ENCODE measurements at regions not wholly inside any gene's neighbourhood (a gene's known extent, or its start where the extent isn't known, plus 50 kb on each side); places are given as distances from the start of the nearest gene placed in this dataset.

DNA sequence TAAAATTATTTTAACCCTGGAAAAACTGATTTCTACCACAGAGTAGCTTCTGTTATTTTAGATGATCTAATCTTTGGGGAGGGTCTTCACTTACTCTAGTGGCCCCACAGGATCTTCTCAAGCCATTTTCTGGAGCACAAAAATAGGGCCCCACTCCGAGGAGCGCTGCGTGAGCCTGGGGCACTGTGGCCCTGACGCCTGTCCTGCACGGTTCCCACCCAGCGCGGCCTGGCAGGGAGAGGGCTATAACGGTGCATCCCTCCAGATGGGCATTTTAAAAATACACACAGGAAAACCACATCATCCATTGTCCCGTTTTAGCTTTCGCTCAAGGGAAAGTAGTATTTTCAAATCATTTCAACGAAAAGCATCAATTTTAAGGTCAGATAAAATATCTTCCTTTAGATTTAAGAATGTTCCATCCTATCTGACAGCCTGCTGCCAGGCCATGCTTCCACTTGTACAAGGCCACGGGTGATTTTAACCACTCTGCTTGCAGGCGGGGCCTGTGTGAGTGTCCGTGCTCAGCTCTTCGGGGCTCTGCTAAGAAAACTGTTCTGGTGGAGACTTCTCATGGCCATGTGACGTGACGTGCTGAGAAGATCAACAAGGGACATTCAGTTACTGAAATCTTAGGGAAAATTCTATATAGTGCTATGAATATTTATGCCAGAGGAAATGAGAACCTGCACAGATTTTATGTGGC, 683.8 kb upstream of the SGCG start:
- H3K27ac Mint-ChIP-seq, result no peak overlapping the region
- H3K4me3 Mint-ChIP-seq, result no peak overlapping the region
- Histone ChIP-seq H3K36me3 (ENCODE audit: insufficient read depth, low read length) (no peaks in the 10 kb centered on the region), H3K27me3 (ENCODE audit: insufficient read depth, low read length) (no peaks in the 10 kb centered on the region), H3K4me1 (ENCODE audit: insufficient read depth, low read length) (no peaks in the 10 kb centered on the region), H3K4me3 (ENCODE audit: low read length in 2 of 2) (no peak overlapping the region), H3K9me3 (ENCODE audit: control insufficient read depth in 1 of 2, low read length in 2 of 2) (no peaks in the 10 kb centered on the region), H3K27ac (ENCODE audit: low read depth, low read length) (no peak overlapping the region)
- H3K4me1 Mint-ChIP-seq, result no peaks in the 10 kb centered on the region
- ChIA-PET POLR2A (ENCODE audit: partially characterized antibody) (no interaction called here), CTCF (ENCODE audit: partially characterized antibody) (no interaction called here)
- DNase-seq, result no peak
- H3K36me3 Mint-ChIP-seq, result no peaks in the 10 kb centered on the region
- H3K9me3 Mint-ChIP-seq, result peaks cover 0 to 5% (median under 1%) of the 10 kb centered on the region in 8 donors
- intact Hi-C loops (cut with micrococcal nuclease), result no loop called here
- H3K27me3 Mint-ChIP-seq, result peaks cover 0 to 4% of the 10 kb centered on the region in 2 donors

DNA sequence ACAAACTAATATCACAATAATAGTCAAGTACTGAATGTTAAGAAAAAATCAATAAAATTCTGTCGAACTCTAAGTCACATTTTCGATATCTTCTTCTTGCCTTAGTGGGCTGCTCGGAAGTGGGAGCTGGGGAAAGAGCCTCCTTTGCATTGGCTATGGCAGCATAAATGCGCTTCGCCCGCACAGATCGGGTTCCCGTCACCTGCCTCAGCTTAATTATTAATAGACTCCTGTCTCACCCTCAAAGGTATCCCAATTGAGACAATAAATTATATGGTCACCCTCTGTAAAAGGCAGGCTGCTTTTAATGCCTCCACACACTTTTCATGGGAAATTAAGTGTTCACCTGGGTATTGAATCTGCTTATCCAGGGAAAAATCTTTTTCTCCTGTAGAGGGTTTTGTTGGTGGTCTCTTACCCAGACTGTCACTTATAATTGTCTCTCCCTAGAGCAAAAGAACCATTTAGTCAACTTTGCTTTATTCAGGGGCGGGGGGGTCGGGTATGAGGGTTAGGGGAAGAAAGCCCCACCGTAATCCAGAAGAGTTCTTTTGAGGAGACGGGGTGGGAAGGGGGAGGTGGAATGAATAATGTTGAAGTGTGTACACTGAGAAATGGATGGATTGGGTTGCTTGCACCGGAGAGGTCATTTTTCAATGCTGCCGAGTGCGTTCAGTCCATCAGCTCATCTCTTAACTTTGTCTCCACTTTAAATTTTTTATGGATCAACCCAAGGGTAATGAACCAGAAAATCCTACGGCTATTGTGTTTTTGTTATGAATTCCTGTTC, 682.6 kb upstream of the SGCG start:
- ChIA-PET CTCF (ENCODE audit: partially characterized antibody) (no interaction called here), POLR2A (ENCODE audit: partially characterized antibody) (interaction anchor here (0.6 kb wide), 1 partner anchor 162 kb away, joined by 3 read pairs; no protein-coding TSS in a partner anchor)
- H3K9me3 Mint-ChIP-seq, result peaks cover 0 to 3% (median under 1%) of the 10 kb centered on the region in 8 donors
- Histone ChIP-seq H3K4me1 (ENCODE audit: insufficient read depth, low read length) (no peaks in the 10 kb centered on the region), H3K9me3 (ENCODE audit: control insufficient read depth in 1 of 2, low read length in 2 of 2) (no peaks in the 10 kb centered on the region), H3K4me3 (ENCODE audit: low read length in 2 of 2) (no peak overlapping the region), H3K27ac (ENCODE audit: low read depth, low read length) (no peak overlapping the region), H3K36me3 (ENCODE audit: insufficient read depth, low read length) (no peaks in the 10 kb centered on the region), H3K27me3 (ENCODE audit: insufficient read depth, low read length) (no peaks in the 10 kb centered on the region)
- H3K27me3 Mint-ChIP-seq, result peaks cover 2 to 6% of the 10 kb centered on the region in 2 donors
- H3K4me1 Mint-ChIP-seq, result no peaks in the 10 kb centered on the region
- no peak for DNase-seq
- intact Hi-C loops (cut with micrococcal nuclease), result no loop called here
- H3K27ac Mint-ChIP-seq, result no peak overlapping the region
- no peaks in the 10 kb centered on the region for H3K36me3 Mint-ChIP-seq
- H3K4me3 Mint-ChIP-seq, result no peak overlapping the region

DNA sequence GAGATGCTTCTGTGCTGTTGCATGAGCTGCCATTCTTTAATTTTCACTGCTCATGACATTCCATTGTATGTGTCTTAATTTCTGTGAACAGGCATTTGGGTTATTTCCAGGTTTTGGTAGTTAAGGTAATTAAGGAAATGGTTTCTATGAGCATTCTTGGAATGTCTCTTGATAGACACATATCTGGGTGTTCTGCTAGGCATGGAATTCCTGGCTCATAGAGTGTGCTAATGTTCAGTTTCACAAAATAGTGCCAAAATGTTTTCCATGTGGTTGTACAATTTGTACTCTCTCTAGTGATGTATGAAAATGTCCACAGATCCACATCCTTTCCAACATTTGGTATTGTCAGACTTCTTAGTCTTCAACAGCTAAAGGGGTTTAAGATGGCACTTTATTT, 680.9 kb upstream of the SGCG start:
- H3K27ac ChIP-seq (ENCODE audit: low read depth, low read length), result no peak overlapping the region
- H3K27me3 ChIP-seq (ENCODE audit: insufficient read depth, low read length), result no peaks in the 10 kb centered on the region
- ChIA-PET CTCF (ENCODE audit: partially characterized antibody) (no interaction called here), POLR2A (ENCODE audit: partially characterized antibody) (no interaction called here)
- DNase-seq, result no peak
- H3K36me3 ChIP-seq (ENCODE audit: insufficient read depth, low read length), result no peaks in the 10 kb centered on the region
- peaks cover 0 to 3% (median 0%) of the 10 kb centered on the region in 8 donors for H3K9me3 Mint-ChIP-seq
- peaks cover 2 to 3% of the 10 kb centered on the region in 2 donors for H3K27me3 Mint-ChIP-seq
- H3K4me3 ChIP-seq (ENCODE audit: low read length in 2 of 2), result no peak overlapping the region
- H3K36me3 Mint-ChIP-seq, result no peaks in the 10 kb centered on the region
- H3K4me3 Mint-ChIP-seq, result no peak overlapping the region
- H3K9me3 ChIP-seq (ENCODE audit: control insufficient read depth in 1 of 2, low read length in 2 of 2), result no peaks in the 10 kb centered on the region
- intact Hi-C loops (cut with micrococcal nuclease), result no loop called here
- H3K4me1 ChIP-seq (ENCODE audit: insufficient read depth, low read length), result no peaks in the 10 kb centered on the region
- no peak overlapping the region for H3K27ac Mint-ChIP-seq
- H3K4me1 Mint-ChIP-seq, result no peaks in the 10 kb centered on the region

DNA sequence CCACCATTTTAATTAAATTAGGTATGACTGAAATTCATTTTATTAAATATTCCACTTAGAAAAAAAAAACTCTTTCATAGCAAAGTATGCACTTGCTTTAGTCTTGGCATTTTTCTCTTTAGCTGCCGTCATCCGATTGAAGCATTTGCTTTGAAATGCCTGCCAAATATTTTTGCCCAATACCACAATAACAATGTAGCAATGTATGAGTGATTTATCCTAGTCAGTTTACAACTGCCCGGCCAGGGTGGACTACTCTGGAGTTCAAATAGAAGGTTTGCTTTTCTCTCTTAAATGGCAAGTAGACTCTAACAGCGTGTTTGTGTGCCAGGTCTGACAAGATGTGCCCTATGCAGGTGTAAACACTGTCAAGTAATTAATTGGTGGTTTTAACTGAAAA, 675.3 kb upstream of the SGCG start:
- Mint-ChIP-seq H3K9me3 (peaks cover 0 to 5% (median 0%) of the 10 kb centered on the region in 8 donors), H3K36me3 (no peaks in the 10 kb centered on the region), H3K27ac (no peak overlapping the region), H3K27me3 (peaks cover 2% of the 10 kb centered on the region in 2 donors), H3K4me3 (no peak overlapping the region), H3K4me1 (no peaks in the 10 kb centered on the region)
- no peak overlapping the region for H3K27ac ChIP-seq (ENCODE audit: low read depth, low read length)
- intact Hi-C loops (cut with micrococcal nuclease), result no loop called here
- POLR2A ChIA-PET (ENCODE audit: partially characterized antibody), result no interaction called here
- no peak overlapping the region for H3K4me3 ChIP-seq (ENCODE audit: low read length in 2 of 2)
- no peaks in the 10 kb centered on the region for H3K9me3 ChIP-seq (ENCODE audit: control insufficient read depth in 1 of 2, low read length in 2 of 2)
- DNase-seq, result no peak
- no peaks in the 10 kb centered on the region for H3K27me3 ChIP-seq (ENCODE audit: insufficient read depth, low read length)
- H3K4me1 ChIP-seq (ENCODE audit: insufficient read depth, low read length), result no peaks in the 10 kb centered on the region
- CTCF ChIA-PET (ENCODE audit: partially characterized antibody), result no interaction called here
- H3K36me3 ChIP-seq (ENCODE audit: insufficient read depth, low read length), result no peaks in the 10 kb centered on the region

DNA sequence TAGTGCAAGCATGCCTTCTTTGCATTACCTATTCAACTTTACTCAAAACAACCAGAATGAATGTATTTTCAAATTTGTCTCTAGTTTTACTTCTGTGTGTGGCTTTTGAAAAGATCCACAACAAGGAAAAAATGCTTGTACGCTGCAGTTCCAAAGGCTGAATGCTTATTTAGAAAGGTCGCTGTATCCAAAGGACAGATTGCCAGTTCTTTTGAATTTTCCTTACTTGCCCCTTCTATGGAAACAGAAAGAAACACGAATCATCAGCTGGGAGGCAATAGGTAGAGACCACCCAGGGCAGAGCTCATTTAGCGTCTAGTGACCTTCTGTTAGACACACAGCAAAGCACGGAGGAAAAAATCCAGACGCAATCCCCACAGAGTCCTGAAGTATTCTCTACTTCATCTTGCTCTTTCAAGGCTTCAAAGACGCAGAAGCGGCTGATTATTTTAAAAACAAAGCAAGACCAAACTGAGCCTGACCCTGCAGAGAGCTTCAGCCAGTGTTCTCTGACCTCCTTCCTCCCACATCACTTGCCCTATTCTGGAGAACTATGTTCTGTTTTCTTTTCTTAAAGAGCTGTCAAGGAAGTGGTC, 674.6 kb upstream of the SGCG start:
- Mint-ChIP-seq H3K36me3 (no peaks in the 10 kb centered on the region), H3K4me1 (no peaks in the 10 kb centered on the region), H3K9me3 (peaks cover 0 to 5% (median 0%) of the 10 kb centered on the region in 8 donors), H3K27me3 (peaks cover 2% of the 10 kb centered on the region in 2 donors), H3K27ac (no peak overlapping the region), H3K4me3 (no peak overlapping the region)
- no peak for DNase-seq
- H3K4me3 ChIP-seq (ENCODE audit: low read length in 2 of 2), result no peak overlapping the region
- H3K4me1 ChIP-seq (ENCODE audit: insufficient read depth, low read length), result no peaks in the 10 kb centered on the region
- H3K36me3 ChIP-seq (ENCODE audit: insufficient read depth, low read length), result no peaks in the 10 kb centered on the region
- ChIA-PET CTCF (ENCODE audit: partially characterized antibody) (no interaction called here), POLR2A (ENCODE audit: partially characterized antibody) (no interaction called here)
- H3K9me3 ChIP-seq (ENCODE audit: control insufficient read depth in 1 of 2, low read length in 2 of 2), result no peaks in the 10 kb centered on the region
- H3K27me3 ChIP-seq (ENCODE audit: insufficient read depth, low read length), result no peaks in the 10 kb centered on the region
- intact Hi-C loops (cut with micrococcal nuclease), result no loop called here
- no peak overlapping the region for H3K27ac ChIP-seq (ENCODE audit: low read depth, low read length)

DNA sequence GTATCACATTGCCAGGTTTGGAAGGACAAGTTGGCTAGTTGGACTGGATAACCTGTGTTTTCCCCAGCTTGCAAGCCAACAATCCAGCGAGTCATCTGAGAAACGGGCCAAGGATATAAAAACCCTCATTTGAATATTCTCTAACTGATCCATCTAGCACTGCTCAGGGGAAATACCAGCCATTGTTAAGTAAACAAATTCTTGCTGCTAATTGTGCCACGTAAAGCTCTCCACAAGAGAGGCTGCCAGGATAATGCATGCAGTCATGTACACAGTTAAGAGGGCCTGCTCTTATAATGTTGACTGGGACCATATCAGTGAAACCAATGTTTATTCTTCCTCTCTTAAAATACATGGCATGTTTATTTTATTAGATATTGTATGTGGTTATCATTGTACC, 663.2 kb upstream of the SGCG start:
- H3K36me3 Mint-ChIP-seq, result no peaks in the 10 kb centered on the region
- DNase-seq, result no peak

DNA sequence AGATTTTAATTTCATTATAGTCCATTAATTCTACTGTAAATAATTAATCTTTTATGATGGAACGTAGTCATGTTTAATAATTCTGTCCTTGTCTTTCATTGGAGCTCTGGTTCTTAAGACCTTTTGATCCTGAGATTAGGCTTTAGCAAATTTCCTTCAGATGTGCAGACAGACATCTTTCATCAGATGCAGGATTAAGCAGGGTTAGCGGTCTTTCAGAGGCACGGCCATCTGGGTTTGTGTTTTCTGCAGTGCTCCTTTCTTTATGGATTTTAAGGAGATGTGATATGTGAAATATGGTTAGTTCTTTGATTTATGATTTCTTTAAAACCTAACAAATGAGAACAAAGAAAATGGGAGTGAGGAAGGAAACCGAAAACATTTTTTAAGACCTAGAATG, 643.9 kb upstream of the SGCG start:
- ChIA-PET CTCF (ENCODE audit: partially characterized antibody) (no interaction called here), POLR2A (ENCODE audit: partially characterized antibody) (no interaction called here)

More for the DNA sequence above, 663.2 kb upstream of the SGCG start:
- no peak overlapping the region for H3K27ac ChIP-seq (ENCODE audit: low read depth, low read length)
- no peak overlapping the region for H3K4me3 ChIP-seq (ENCODE audit: low read length in 2 of 2)
- Mint-ChIP-seq H3K27me3 (peaks cover 0 to 2% of the 10 kb centered on the region in 2 donors), H3K9me3 (peaks cover 3 to 17% (median 7%) of the 10 kb centered on the region in 8 donors), H3K4me1 (no peaks in the 10 kb centered on the region), H3K4me3 (no peak overlapping the region), H3K27ac (no peak overlapping the region)
- ChIA-PET POLR2A (ENCODE audit: partially characterized antibody) (no interaction called here), CTCF (ENCODE audit: partially characterized antibody) (no interaction called here)
- H3K36me3 ChIP-seq (ENCODE audit: insufficient read depth, low read length), result no peaks in the 10 kb centered on the region
- H3K9me3 ChIP-seq (ENCODE audit: control insufficient read depth in 1 of 2, low read length in 2 of 2), result no peaks in the 10 kb centered on the region
- intact Hi-C loops (cut with micrococcal nuclease), result no loop called here
- no peaks in the 10 kb centered on the region for H3K27me3 ChIP-seq (ENCODE audit: insufficient read depth, low read length)
- H3K4me1 ChIP-seq (ENCODE audit: insufficient read depth, low read length), result no peaks in the 10 kb centered on the region

More for the DNA sequence above, 643.9 kb upstream of the SGCG start:
- H3K4me3 Mint-ChIP-seq, result no peak overlapping the region
- no peak overlapping the region for H3K4me3 ChIP-seq (ENCODE audit: low read length in 2 of 2)
- H3K27me3 Mint-ChIP-seq, result no peaks in the 10 kb centered on the region
- no peaks in the 10 kb centered on the region for H3K9me3 ChIP-seq (ENCODE audit: control insufficient read depth in 1 of 2, low read length in 2 of 2)
- no peak overlapping the region for H3K27ac ChIP-seq (ENCODE audit: low read depth, low read length)
- no peaks in the 10 kb centered on the region for H3K36me3 ChIP-seq (ENCODE audit: insufficient read depth, low read length)
- no peaks in the 10 kb centered on the region for H3K36me3 Mint-ChIP-seq
- no peaks in the 10 kb centered on the region for H3K27me3 ChIP-seq (ENCODE audit: insufficient read depth, low read length)
- H3K9me3 Mint-ChIP-seq, result peaks cover 0 to 8% (median 2%) of the 10 kb centered on the region in 8 donors
- no peaks in the 10 kb centered on the region for H3K4me1 ChIP-seq (ENCODE audit: insufficient read depth, low read length)
- DNase-seq, result no peak
- intact Hi-C loops (cut with micrococcal nuclease), result no loop called here
- no peak overlapping the region for H3K27ac Mint-ChIP-seq
- H3K4me1 Mint-ChIP-seq, result peaks cover 0 to 10% (median under 1%) of the 10 kb centered on the region in 4 donors

Measured in CD4-positive, alpha-beta memory T cell (primary cell).